ENCODE measurements at regions not wholly inside any gene's neighbourhood (a gene's known extent, or its start where the extent isn't known, plus 50 kb on each side); places are given as distances from the start of the nearest gene placed in this dataset.

GRCh38 chr2:176804392-176804791 is 408.2 kb upstream of the HNRNPA3 start:
- ATAC-seq (no peak), DNase-seq (no peak)
- Mint-ChIP-seq H3K4me3 (no peak overlapping the region), H3K9me3 (no peaks in the 10 kb centered on the region), H3K36me3 (no peaks in the 10 kb centered on the region), H3K4me1 (no peaks in the 10 kb centered on the region), H3K27me3 (ENCODE audit: low read depth in 2 of 2) (peaks cover 0 to 7% of the 10 kb centered on the region in 2 donors), H3K27ac (no peak overlapping the region)
- Histone ChIP-seq H3K27me3 (ENCODE audit: control insufficient read depth, insufficient read depth, low read length) (no peaks in the 10 kb centered on the region), H3K4me1 (ENCODE audit: control insufficient read depth, insufficient read depth, low read length) (no peaks in the 10 kb centered on the region), H3K36me3 (ENCODE audit: control insufficient read depth, insufficient read depth, low read length) (no peaks in the 10 kb centered on the region), H3K27ac (ENCODE audit: low read length) (no peak overlapping the region), H3K9me3 (ENCODE audit: control insufficient read depth, insufficient read depth, low read length) (no peaks in the 10 kb centered on the region), H3K4me3 (ENCODE audit: low read length) (no peak overlapping the region)
- TF ChIP-seq, protein P1, sequence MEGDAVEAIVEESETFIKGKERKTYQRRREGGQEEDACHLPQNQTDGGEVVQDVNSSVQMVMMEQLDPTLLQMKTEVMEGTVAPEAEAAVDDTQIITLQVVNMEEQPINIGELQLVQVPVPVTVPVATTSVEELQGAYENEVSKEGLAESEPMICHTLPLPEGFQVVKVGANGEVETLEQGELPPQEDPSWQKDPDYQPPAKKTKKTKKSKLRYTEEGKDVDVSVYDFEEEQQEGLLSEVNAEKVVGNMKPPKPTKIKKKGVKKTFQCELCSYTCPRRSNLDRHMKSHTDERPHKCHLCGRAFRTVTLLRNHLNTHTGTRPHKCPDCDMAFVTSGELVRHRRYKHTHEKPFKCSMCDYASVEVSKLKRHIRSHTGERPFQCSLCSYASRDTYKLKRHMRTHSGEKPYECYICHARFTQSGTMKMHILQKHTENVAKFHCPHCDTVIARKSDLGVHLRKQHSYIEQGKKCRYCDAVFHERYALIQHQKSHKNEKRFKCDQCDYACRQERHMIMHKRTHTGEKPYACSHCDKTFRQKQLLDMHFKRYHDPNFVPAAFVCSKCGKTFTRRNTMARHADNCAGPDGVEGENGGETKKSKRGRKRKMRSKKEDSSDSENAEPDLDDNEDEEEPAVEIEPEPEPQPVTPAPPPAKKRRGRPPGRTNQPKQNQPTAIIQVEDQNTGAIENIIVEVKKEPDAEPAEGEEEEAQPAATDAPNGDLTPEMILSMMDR (IDR thresholded peaks at IDR 0.05), result no peak
- intact Hi-C loops (cut with micrococcal nuclease), result no loop called here
- 55% methylated on average over 1 of the region's 2 CpGs for WGBS (ENCODE audit: insufficient coverage)

DNA sequence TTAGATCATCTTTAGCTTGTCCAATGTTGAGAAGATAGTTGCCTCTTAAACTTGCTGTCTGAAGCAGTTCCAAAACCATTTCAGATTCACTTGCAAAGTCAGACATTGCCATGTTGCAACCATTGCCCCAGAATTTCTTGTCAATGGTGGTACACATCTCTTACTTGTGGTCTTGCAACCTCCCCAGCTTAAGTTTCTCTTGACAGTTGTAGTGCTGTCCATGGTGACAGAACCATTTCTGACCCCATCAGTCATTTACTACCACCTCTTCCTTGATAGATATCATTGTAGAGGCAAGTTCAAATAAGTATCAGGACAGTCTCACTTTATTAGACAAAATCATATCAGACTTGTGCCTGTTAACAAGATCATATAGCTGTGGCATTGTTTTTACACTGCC is 407.2 kb upstream of the HNRNPA3 start:
- TF ChIP-seq, protein P1 (IDR thresholded peaks at IDR 0.05), result no peak
- Histone ChIP-seq H3K36me3 (ENCODE audit: control insufficient read depth, insufficient read depth, low read length) (no peaks in the 10 kb centered on the region), H3K9me3 (ENCODE audit: control insufficient read depth, insufficient read depth, low read length) (no peaks in the 10 kb centered on the region), H3K27ac (ENCODE audit: low read length) (no peak overlapping the region), H3K4me1 (ENCODE audit: control insufficient read depth, insufficient read depth, low read length) (no peaks in the 10 kb centered on the region), H3K27me3 (ENCODE audit: control insufficient read depth, insufficient read depth, low read length) (no peaks in the 10 kb centered on the region), H3K4me3 (ENCODE audit: low read length) (no peak overlapping the region)
- Mint-ChIP-seq H3K4me3 (no peak overlapping the region), H3K36me3 (no peaks in the 10 kb centered on the region), H3K4me1 (no peaks in the 10 kb centered on the region), H3K27ac (no peak overlapping the region), H3K27me3 (ENCODE audit: low read depth in 2 of 2) (peaks cover 0 to 7% of the 10 kb centered on the region in 2 donors), H3K9me3 (no peaks in the 10 kb centered on the region)
- intact Hi-C loops (cut with micrococcal nuclease), result no loop called here
- DNase-seq, result no peak
- ATAC-seq, result no peak

DNA sequence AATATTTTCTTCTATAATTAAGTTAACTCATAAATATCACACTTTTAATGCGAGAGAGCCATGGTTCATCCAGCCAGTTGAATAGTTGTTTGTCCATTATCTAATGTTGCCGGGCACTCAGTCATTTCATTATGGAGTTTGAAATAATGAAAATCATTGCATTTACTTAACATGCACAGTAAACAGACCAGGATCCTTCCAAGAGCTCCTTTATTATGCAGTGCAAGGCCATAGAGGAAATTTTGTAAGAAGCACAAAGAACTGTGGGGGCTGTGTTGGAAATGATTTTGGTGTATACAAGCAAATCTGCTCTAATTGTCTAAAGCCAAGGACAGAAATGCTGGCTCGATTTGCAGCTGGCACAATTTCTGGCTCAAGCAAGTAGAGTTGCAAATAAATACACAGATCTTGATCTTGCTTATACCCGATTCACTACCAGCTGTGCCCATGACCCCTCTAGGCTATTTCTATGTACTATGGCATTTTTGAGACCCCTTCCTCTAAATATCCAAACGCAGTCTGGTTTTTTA is 400.3 kb upstream of the HNRNPA3 start:
- TF ChIP-seq, protein P1 (IDR thresholded peaks at IDR 0.05), result no peak
- Mint-ChIP-seq H3K9me3 (no peaks in the 10 kb centered on the region), H3K27ac (no peak overlapping the region), H3K4me3 (no peak overlapping the region), H3K36me3 (no peaks in the 10 kb centered on the region), H3K27me3 (ENCODE audit: low read depth in 2 of 2) (no peaks in the 10 kb centered on the region), H3K4me1 (peaks cover 8 to 12% of the 10 kb centered on the region in 2 donors)
- WGBS (ENCODE audit: insufficient coverage), result 64% methylated on average over 4 of the region's 5 CpGs
- Histone ChIP-seq H3K9me3 (ENCODE audit: control insufficient read depth, insufficient read depth, low read length) (no peaks in the 10 kb centered on the region), H3K27me3 (ENCODE audit: control insufficient read depth, insufficient read depth, low read length) (no peaks in the 10 kb centered on the region), H3K36me3 (ENCODE audit: control insufficient read depth, insufficient read depth, low read length) (no peaks in the 10 kb centered on the region), H3K4me1 (ENCODE audit: control insufficient read depth, insufficient read depth, low read length) (no peaks in the 10 kb centered on the region), H3K4me3 (ENCODE audit: low read length) (no peak overlapping the region), H3K27ac (ENCODE audit: low read length) (no peak overlapping the region)
- DNase-seq (no peak), ATAC-seq (no peak)
- intact Hi-C loops (cut with micrococcal nuclease), result loop anchor here (5.0 to 10.0 kb wide), 3 partner anchors 160 to 685 kb away; partner anchors contain the start of gene HOXD8

DNA sequence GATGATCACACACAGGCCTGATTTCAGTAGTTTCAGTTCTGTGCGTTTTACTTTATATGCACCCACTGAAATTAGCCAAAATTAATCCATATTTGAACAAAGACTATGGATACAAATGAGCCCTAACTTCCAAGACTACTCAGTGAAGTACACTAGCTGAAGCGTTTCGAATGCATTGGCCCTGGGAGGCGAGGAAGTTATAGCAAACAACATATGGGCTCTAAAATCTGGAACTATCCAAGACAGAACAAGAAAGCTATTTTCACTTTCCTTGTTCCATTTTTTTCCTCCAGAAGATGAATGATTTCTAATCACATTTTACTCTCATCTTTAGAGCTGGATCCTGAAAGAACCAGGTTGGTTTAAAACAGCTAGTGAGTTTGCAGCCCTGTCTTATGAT is 399.4 kb upstream of the HNRNPA3 start:
- Mint-ChIP-seq H3K9me3 (no peaks in the 10 kb centered on the region), H3K4me3 (no peak overlapping the region), H3K27me3 (ENCODE audit: low read depth in 2 of 2) (no peaks in the 10 kb centered on the region), H3K36me3 (no peaks in the 10 kb centered on the region), H3K4me1 (peaks cover 8 to 12% of the 10 kb centered on the region in 2 donors), H3K27ac (no peak overlapping the region)
- no peaks in the 10 kb centered on the region for H3K4me1 ChIP-seq (ENCODE audit: control insufficient read depth, insufficient read depth, low read length)
- H3K27ac ChIP-seq (ENCODE audit: low read length), result no peak overlapping the region
- no peaks in the 10 kb centered on the region for H3K36me3 ChIP-seq (ENCODE audit: control insufficient read depth, insufficient read depth, low read length)
- DNase-seq (no peak), ATAC-seq (no peak)
- H3K27me3 ChIP-seq (ENCODE audit: control insufficient read depth, insufficient read depth, low read length), result no peaks in the 10 kb centered on the region
- WGBS (ENCODE audit: insufficient coverage), result 94% methylated on average over 4 of the region's 4 CpGs
- TF ChIP-seq, protein P1 (IDR thresholded peaks at IDR 0.05), result no peak
- intact Hi-C loops (cut with micrococcal nuclease), result loop anchor here (5.0 to 10.0 kb wide), 3 partner anchors 161 to 686 kb away; partner anchors contain the start of gene HOXD8
- no peak overlapping the region for H3K4me3 ChIP-seq (ENCODE audit: low read length)
- H3K9me3 ChIP-seq (ENCODE audit: control insufficient read depth, insufficient read depth, low read length), result no peaks in the 10 kb centered on the region

Data from natural killer cell (primary cell).